Liver (tissue), 7 donors: ENCODE measurements at regions not wholly inside any gene's neighbourhood (a gene's known extent, or its start where the extent isn't known, plus 50 kb on each side); places are given as distances from the start of the nearest gene placed in this dataset.

Source experiments
- DNase-seq: peaks from one replicate; pipeline ENCODE4 v3.0.0-alpha.2; 2017; ENCODE audit warnings: low spot score
- H3K27ac ChIP-seq, 2 donors: one replicate each; pipeline ENCODE4 v1.7.0; 2013; ENCODE audit warnings: inconsistent platforms in 2 of 2, low read length in 2 of 2, control low read depth in 1 of 2, low read depth in 1 of 2, mild to moderate bottlenecking in 1 of 2
- H3K27me3 ChIP-seq, 4 donors: one replicate each; pipeline versions ENCODE4 v1.6.1 to v1.7.0; 2013; ENCODE audit warnings: low read length in 3 of 4, inconsistent platforms in 1 of 4, mild to moderate bottlenecking in 1 of 4, moderate library complexity in 1 of 4; ENCODE audit not compliant: control insufficient read depth in 4 of 4, insufficient read depth in 4 of 4
- H3K36me3 ChIP-seq, 4 donors: one replicate each; pipeline versions ENCODE4 v1.6.1 to v1.7.0; 2013; ENCODE audit warnings: low read length in 3 of 4, mild to moderate bottlenecking in 3 of 4, low read depth in 1 of 4, moderate library complexity in 1 of 4; ENCODE audit not compliant: control insufficient read depth in 4 of 4, insufficient read depth in 3 of 4
- H3K4me1 ChIP-seq, 4 donors: one replicate each; pipeline versions ENCODE4 v1.6.1 to v1.7.0; 2013; ENCODE audit warnings: low read length in 3 of 4, mild to moderate bottlenecking in 3 of 4, moderate library complexity in 1 of 4; ENCODE audit not compliant: control insufficient read depth in 4 of 4, insufficient read depth in 4 of 4
- H3K4me3 ChIP-seq, 3 donors: one replicate each; pipeline versions ENCODE4 v1.6.1 to v1.7.0; 2013; ENCODE audit warnings: low read length in 3 of 3, control low read depth in 1 of 3, low read depth in 1 of 3, mild to moderate bottlenecking in 1 of 3
- H3K9ac ChIP-seq, 2 donors: one replicate each; pipeline ENCODE4 v1.7.0; 2013; ENCODE audit warnings: low read length in 2 of 2, mild to moderate bottlenecking in 2 of 2, moderate library complexity in 2 of 2, control low read depth in 1 of 2, low read depth in 1 of 2
- H3K9me3 ChIP-seq, 4 donors: one replicate each; pipeline versions ENCODE4 v1.6.1 to v1.7.0; 2013; ENCODE audit warnings: low read length in 3 of 4; ENCODE audit not compliant: control insufficient read depth in 4 of 4
- ATF3 ChIP-seq: IDR thresholded peaks from 2 replicates; pipeline ENCODE4 v1.6.1; 2016; ENCODE audit warnings: antibody characterized with exemption
- EGR1 ChIP-seq, 2 donors: IDR thresholded peaks; 2 replicates each; pipeline ENCODE4 v1.6.1; 2016 to 2018; ENCODE audit warnings: antibody characterized with exemption in 2 of 2, low read depth in 2 of 2
- FOXA1 ChIP-seq: IDR thresholded peaks from 2 replicates; pipeline ENCODE4 v1.6.1; 2016; ENCODE audit warnings: antibody characterized with exemption
- FOXA2 ChIP-seq: IDR thresholded peaks from 2 replicates; pipeline ENCODE4 v1.6.1; 2016; ENCODE audit warnings: antibody characterized with exemption
- GABPA ChIP-seq, 2 donors: IDR thresholded peaks in 1 of 2; conservative IDR thresholded peaks in 1 of 2; 2 replicates each; pipeline ENCODE4 v1.6.1; 2016; ENCODE audit warnings: antibody characterized with exemption in 2 of 2, mild to moderate bottlenecking in 1 of 2, moderate library complexity in 1 of 2
- HNF4G ChIP-seq: IDR thresholded peaks from 2 replicates; pipeline ENCODE4 v1.6.1; 2016; ENCODE audit warnings: antibody characterized with exemption
- JUND ChIP-seq, 2 donors: IDR thresholded peaks; 2 replicates each; pipeline ENCODE4 v1.6.1; 2016; ENCODE audit warnings: antibody characterized with exemption in 2 of 2
- MAX ChIP-seq: IDR thresholded peaks from 2 replicates; pipeline ENCODE4 v1.6.1; 2016; ENCODE audit warnings: antibody characterized with exemption
- NR2F2 ChIP-seq: IDR thresholded peaks from 2 replicates; pipeline ENCODE4 v1.6.1; 2016; ENCODE audit warnings: antibody characterized with exemption
- RAD21 ChIP-seq, 2 donors: IDR thresholded peaks; 2 replicates each; pipeline ENCODE4 v1.6.1; 2016; ENCODE audit warnings: antibody characterized with exemption in 2 of 2, mild to moderate bottlenecking in 2 of 2
- REST ChIP-seq: IDR thresholded peaks from 2 replicates; pipeline ENCODE4 v1.6.1; 2016; ENCODE audit warnings: antibody characterized with exemption, mild to moderate bottlenecking
- RXRA ChIP-seq, 2 donors: IDR thresholded peaks; 2 replicates each; pipeline ENCODE4 v1.6.1; 2017 to 2018; ENCODE audit warnings: antibody characterized with exemption in 2 of 2, mild to moderate bottlenecking in 1 of 2
- SP1 ChIP-seq: IDR thresholded peaks from 2 replicates; pipeline ENCODE4 v1.6.1; 2018; ENCODE audit warnings: antibody characterized with exemption, mild to moderate bottlenecking
- TAF1 ChIP-seq: conservative IDR thresholded peaks from 2 replicates; pipeline ENCODE4 v1.6.1; 2016; ENCODE audit warnings: antibody characterized with exemption, mild to moderate bottlenecking
- ZBTB33 ChIP-seq: IDR thresholded peaks from 2 replicates; pipeline ENCODE4 v1.6.1; 2016; ENCODE audit warnings: antibody characterized with exemption
- WGBS: extraction: QIAGEN DNeasy Blood & Tissue Kit; methylation state at CpG from one replicate; pipeline ENCODE4 v1.1.7; 2013; 5-methylcytosine and 5-hydroxymethylcytosine counted together
- donor health status: healthy.
- donor health status: healthy.
- donor health status: healthy.
- donor health status: healthy.

- Histone ChIP-seq H3K4me1 (no peaks in the 10 kb centered on the region), H3K36me3 (no peaks in the 10 kb centered on the region), H3K9me3 (no peaks in the 10 kb centered on the region), H3K9ac (no peak overlapping the region), H3K4me3 (no peak overlapping the region), H3K27me3 (no peaks in the 10 kb centered on the region), H3K27ac (no peak overlapping the region)
- DNase-seq = no peak
- 91% methylated on average over 1 of the region's 1 CpG for WGBS
- TF ChIP-seq JUND (IDR thresholded peaks at IDR 0.05) = no peak
- no peak for TF ChIP-seq TAF1
- TF ChIP-seq NR2F2 = no peak
- no peak for TF ChIP-seq RAD21 (IDR thresholded peaks at IDR 0.05)
- TF ChIP-seq REST = no peak
These were observed 1451.7 kb upstream of the ADGRL3 start for GRCh38 chr4:59748433-59748832.

- no peaks in the 10 kb centered on the region for H3K27me3 ChIP-seq
- no peaks in the 10 kb centered on the region for H3K9me3 ChIP-seq
- no peak overlapping the region for H3K9ac ChIP-seq
- WGBS = 88% methylated on average over 9 of the region's 9 CpGs
- no peak overlapping the region for H3K4me3 ChIP-seq
- H3K36me3 ChIP-seq = no peaks in the 10 kb centered on the region
- H3K4me1 ChIP-seq = no peaks in the 10 kb centered on the region
- no peak for TF ChIP-seq RXRA (IDR thresholded peaks at IDR 0.05)
- TF ChIP-seq FOXA2 = no peak
- TF ChIP-seq SP1 = no peak
- TF ChIP-seq REST = no peak
- no peak for TF ChIP-seq FOXA1
- no peak for TF ChIP-seq HNF4G
- no peak for TF ChIP-seq RAD21 (IDR thresholded peaks at IDR 0.05)
- H3K27ac ChIP-seq = no peak overlapping the region
- DNase-seq = no peak
These were observed 1440.9 kb upstream of the ADGRL3 start for GRCh38 chr4:59759082-59759825.

GRCh38 chr4:59762344-59762743 lies 1437.8 kb upstream of the ADGRL3 start:
- Histone ChIP-seq H3K4me3 (no peak overlapping the region), H3K9me3 (no peaks in the 10 kb centered on the region), H3K9ac (no peak overlapping the region), H3K27me3 (no peaks in the 10 kb centered on the region), H3K4me1 (no peaks in the 10 kb centered on the region), H3K27ac (no peak overlapping the region), H3K36me3 (no peaks in the 10 kb centered on the region)
- DNase-seq = no peak
- WGBS = 86% methylated on average over 4 of the region's 4 CpGs
- no peak for TF ChIP-seq EGR1 (IDR thresholded peaks at IDR 0.05; ENCODE audit: low read depth in 2 of 2)
- no peak for TF ChIP-seq ZBTB33
- TF ChIP-seq FOXA2 = no peak
- TF ChIP-seq GABPA (IDR thresholded peaks at IDR 0.05 in 1 of 2, conservative IDR thresholded peaks at IDR 0.05 in 1 of 2) = no peak
- no peak for TF ChIP-seq MAX
- TF ChIP-seq JUND (IDR thresholded peaks at IDR 0.05) = no peak
- TF ChIP-seq HNF4G = no peak
- no peak for TF ChIP-seq ATF3
- TF ChIP-seq FOXA1 = no peak
